ENCODE measurements at regions not wholly inside any gene's neighbourhood (a gene's known extent, or its start where the extent isn't known, plus 50 kb on each side); places are given as distances from the start of the nearest gene placed in this dataset.
A peak's percentile ranks its signal among the peaks of the same experiment; 100 is the strongest.

GRCh38 chr6:163667372-163668060 lies 253.0 kb downstream of the QKI start:
- no peak overlapping the region for H3K4me3 ChIP-seq (ENCODE audit: low read depth, low read length)
- no peak for TF ChIP-seq CTCF (IDR thresholded peaks at IDR 0.05; ENCODE audit: insufficient read depth, low read depth, low read length, missing control alignments)
- peak; percentile 90 for DNase-seq (ENCODE audit: low read depth)

GRCh38 chr6:163665464-163665863 lies 250.9 kb downstream of the QKI start:
- no peak for TF ChIP-seq CTCF (IDR thresholded peaks at IDR 0.05; ENCODE audit: insufficient read depth, low read depth, low read length, missing control alignments)
- DNase-seq (ENCODE audit: low read depth) = no peak
- H3K4me3 ChIP-seq (ENCODE audit: low read depth, low read length) = no peak overlapping the region

GRCh38 chr6:163663575-163663974 lies 249.1 kb downstream of the QKI start:
- DNase-seq (ENCODE audit: low read depth) = no peak
- TF ChIP-seq CTCF (IDR thresholded peaks at IDR 0.05; ENCODE audit: insufficient read depth, low read depth, low read length, missing control alignments) = no peak
- no peak overlapping the region for H3K4me3 ChIP-seq (ENCODE audit: low read depth, low read length)

- no peak for TF ChIP-seq CTCF (IDR thresholded peaks at IDR 0.05; ENCODE audit: insufficient read depth, low read depth, low read length, missing control alignments)
- no peak overlapping the region for H3K4me3 ChIP-seq (ENCODE audit: low read depth, low read length)
- DNase-seq (ENCODE audit: low read depth) = no peak
Observed at GRCh38 chr6:163662604-163663225, 248.2 kb downstream of the QKI start.

GRCh38 chr6:163661272-163661671 lies 246.8 kb downstream of the QKI start:
- no peak overlapping the region for H3K4me3 ChIP-seq (ENCODE audit: low read depth, low read length)
- peak; percentile 50 for DNase-seq (ENCODE audit: low read depth)
- no peak for TF ChIP-seq CTCF (IDR thresholded peaks at IDR 0.05; ENCODE audit: insufficient read depth, low read depth, low read length, missing control alignments)

GRCh38 chr6:163659803-163660202 lies 245.3 kb downstream of the QKI start:
- no peak overlapping the region for H3K4me3 ChIP-seq (ENCODE audit: low read depth, low read length)
- no peak for DNase-seq (ENCODE audit: low read depth)
- no peak for TF ChIP-seq CTCF (IDR thresholded peaks at IDR 0.05; ENCODE audit: insufficient read depth, low read depth, low read length, missing control alignments)
